ENCODE measurements at regions not wholly inside any gene's neighbourhood (a gene's known extent, or its start where the extent isn't known, plus 50 kb on each side); places are given as distances from the start of the nearest gene placed in this dataset.
"Not testable (repeated sequence)": the region's sequence is repeated elsewhere in the genome, so short reads cannot be mapped to it uniquely, and the experiment has no call there.

GRCh38 chr7:125926621-125927020, 997.0 kb upstream of the POT1 start:
- Mint-ChIP-seq H3K27ac (no peak overlapping the region), H3K36me3 (ENCODE audit: insufficient read depth in 2 of 2) (no peaks in the 10 kb centered on the region), H3K9me3 (peaks cover 2 to 5% of the 10 kb centered on the region in 2 donors), H3K4me3 (no peak overlapping the region), H3K4me1 (ENCODE audit: low read depth) (no peaks in the 10 kb centered on the region), H3K27me3 (ENCODE audit: low read depth) (no peaks in the 10 kb centered on the region)
- ATAC-seq (replicated peaks in 1 of 2) (no peak), DNase-seq (no peak)

GRCh38 chr7:125924037-125924436, 994.4 kb upstream of the POT1 start:
- H3K27me3 Mint-ChIP-seq (ENCODE audit: low read depth), result no peaks in the 10 kb centered on the region
- peaks cover 2 to 5% of the 10 kb centered on the region in 2 donors for H3K9me3 Mint-ChIP-seq
- no peak overlapping the region for H3K4me3 Mint-ChIP-seq
- no peak for DNase-seq
- H3K4me1 Mint-ChIP-seq (ENCODE audit: low read depth), result no peaks in the 10 kb centered on the region
- no peak for ATAC-seq (replicated peaks in 1 of 2)
- no peak overlapping the region for H3K27ac Mint-ChIP-seq
- H3K36me3 Mint-ChIP-seq (ENCODE audit: insufficient read depth in 2 of 2), result no peaks in the 10 kb centered on the region

GRCh38 chr7:125915381-125915948, 985.8 kb upstream of the POT1 start:
- H3K9me3 Mint-ChIP-seq; ATAC-seq (replicated peaks in 1 of 2); H3K36me3 Mint-ChIP-seq (ENCODE audit: insufficient read depth in 2 of 2); H3K4me1 Mint-ChIP-seq (ENCODE audit: low read depth); H3K4me3 Mint-ChIP-seq; DNase-seq; H3K27ac Mint-ChIP-seq; H3K27me3 Mint-ChIP-seq (ENCODE audit: low read depth): not testable (repeated sequence)

- no peak for DNase-seq
- Mint-ChIP-seq H3K27ac (no peak overlapping the region), H3K9me3 (peaks cover 6 to 11% of the 10 kb centered on the region in 2 donors), H3K27me3 (ENCODE audit: low read depth) (no peaks in the 10 kb centered on the region), H3K4me3 (no peak overlapping the region), H3K4me1 (ENCODE audit: low read depth) (no peaks in the 10 kb centered on the region), H3K36me3 (ENCODE audit: insufficient read depth in 2 of 2) (no peaks in the 10 kb centered on the region)
- ATAC-seq (replicated peaks in 1 of 2), result no peak
These were observed 979.1 kb upstream of the POT1 start for GRCh38 chr7:125908711-125909110.

GRCh38 chr7:125899577-125899976, 970.0 kb upstream of the POT1 start:
- Mint-ChIP-seq H3K36me3 (ENCODE audit: insufficient read depth in 2 of 2) (no peaks in the 10 kb centered on the region), H3K27ac (no peak overlapping the region), H3K9me3 (peaks cover 2 to 5% of the 10 kb centered on the region in 2 donors), H3K4me3 (no peak overlapping the region), H3K27me3 (ENCODE audit: low read depth) (no peaks in the 10 kb centered on the region), H3K4me1 (ENCODE audit: low read depth) (no peaks in the 10 kb centered on the region)
- DNase-seq (no peak), ATAC-seq (replicated peaks in 1 of 2) (no peak)

GRCh38 chr7:125892434-125892833, 962.8 kb upstream of the POT1 start:
- Mint-ChIP-seq H3K4me3 (no peak overlapping the region), H3K36me3 (ENCODE audit: insufficient read depth in 2 of 2) (no peaks in the 10 kb centered on the region), H3K27me3 (ENCODE audit: low read depth) (no peaks in the 10 kb centered on the region), H3K9me3 (peaks cover 9 to 10% of the 10 kb centered on the region in 2 donors), H3K4me1 (ENCODE audit: low read depth) (no peaks in the 10 kb centered on the region), H3K27ac (no peak overlapping the region)
- ATAC-seq (replicated peaks in 1 of 2) (no peak), DNase-seq (no peak)

- DNase-seq (no peak), ATAC-seq (replicated peaks in 1 of 2) (no peak)
- Mint-ChIP-seq H3K27me3 (ENCODE audit: low read depth) (no peaks in the 10 kb centered on the region), H3K9me3 (peaks cover 0 to 6% of the 10 kb centered on the region in 2 donors), H3K27ac (no peak overlapping the region), H3K4me3 (no peak overlapping the region), H3K36me3 (ENCODE audit: insufficient read depth in 2 of 2) (no peaks in the 10 kb centered on the region), H3K4me1 (ENCODE audit: low read depth) (no peaks in the 10 kb centered on the region)
These were observed 949.4 kb upstream of the POT1 start for GRCh38 chr7:125878988-125879387.

GRCh38 chr7:125878235-125878956, 948.8 kb upstream of the POT1 start:
- Mint-ChIP-seq H3K27ac (no peak overlapping the region), H3K36me3 (ENCODE audit: insufficient read depth in 2 of 2) (no peaks in the 10 kb centered on the region), H3K9me3 (peaks cover 0 to 6% of the 10 kb centered on the region in 2 donors), H3K4me3 (no peak overlapping the region), H3K27me3 (ENCODE audit: low read depth) (no peaks in the 10 kb centered on the region), H3K4me1 (ENCODE audit: low read depth) (no peaks in the 10 kb centered on the region)
- no peak for ATAC-seq (replicated peaks in 1 of 2)
- no peak for DNase-seq

- no peak for ATAC-seq (replicated peaks in 1 of 2)
- Mint-ChIP-seq H3K4me3 (no peak overlapping the region), H3K4me1 (ENCODE audit: low read depth) (no peaks in the 10 kb centered on the region), H3K27me3 (ENCODE audit: low read depth) (no peaks in the 10 kb centered on the region), H3K27ac (no peak overlapping the region), H3K9me3 (peaks cover 2 to 4% of the 10 kb centered on the region in 2 donors), H3K36me3 (ENCODE audit: insufficient read depth in 2 of 2) (no peaks in the 10 kb centered on the region)
- DNase-seq, result no peak
These were observed 947.6 kb upstream of the POT1 start for GRCh38 chr7:125877246-125877645.

GRCh38 chr7:125876431-125876830, 946.8 kb upstream of the POT1 start:
- Mint-ChIP-seq H3K27me3 (ENCODE audit: low read depth) (no peaks in the 10 kb centered on the region), H3K4me3 (no peak overlapping the region), H3K27ac (no peak overlapping the region), H3K36me3 (ENCODE audit: insufficient read depth in 2 of 2) (no peaks in the 10 kb centered on the region), H3K9me3 (peaks cover 4% of the 10 kb centered on the region in 2 donors), H3K4me1 (ENCODE audit: low read depth) (no peaks in the 10 kb centered on the region)
- DNase-seq (no peak), ATAC-seq (replicated peaks in 1 of 2) (no peak)

- ATAC-seq (replicated peaks in 1 of 2), result no peak
- peaks cover 0 to 2% of the 10 kb centered on the region in 2 donors for H3K36me3 Mint-ChIP-seq (ENCODE audit: insufficient read depth in 2 of 2)
These were observed 941.8 kb upstream of the POT1 start for GRCh38 chr7:125871431-125871830.

GRCh38 chr7:125857606-125858005, 928.0 kb upstream of the POT1 start:
- H3K4me1 Mint-ChIP-seq (ENCODE audit: low read depth), result no peaks in the 10 kb centered on the region
- H3K4me3 Mint-ChIP-seq, result no peak overlapping the region
- H3K27me3 Mint-ChIP-seq (ENCODE audit: low read depth), result no peaks in the 10 kb centered on the region
- H3K27ac Mint-ChIP-seq, result no peak overlapping the region
- DNase-seq, result no peak
- no peak for ATAC-seq (replicated peaks in 1 of 2)
- H3K9me3 Mint-ChIP-seq, result peaks cover 19 to 20% of the 10 kb centered on the region in 2 donors
- H3K36me3 Mint-ChIP-seq (ENCODE audit: insufficient read depth in 2 of 2), result no peaks in the 10 kb centered on the region

More at GRCh38 chr7:125871431-125871830, 941.8 kb upstream of the POT1 start:
- peaks cover 2 to 9% of the 10 kb centered on the region in 2 donors for H3K9me3 Mint-ChIP-seq
- no peaks in the 10 kb centered on the region for H3K4me1 Mint-ChIP-seq (ENCODE audit: low read depth)
- no peak overlapping the region for H3K4me3 Mint-ChIP-seq
- no peaks in the 10 kb centered on the region for H3K27me3 Mint-ChIP-seq (ENCODE audit: low read depth)
- no peak overlapping the region for H3K27ac Mint-ChIP-seq
- DNase-seq, result no peak

- Mint-ChIP-seq H3K36me3 (ENCODE audit: insufficient read depth in 2 of 2) (peaks cover 0 to 4% of the 10 kb centered on the region in 2 donors), H3K4me3 (no peak overlapping the region), H3K27me3 (ENCODE audit: low read depth) (no peaks in the 10 kb centered on the region), H3K27ac (no peak overlapping the region), H3K4me1 (ENCODE audit: low read depth) (no peaks in the 10 kb centered on the region), H3K9me3 (peaks cover 12 to 22% of the 10 kb centered on the region in 2 donors)
- ATAC-seq (replicated peaks in 1 of 2) (no peak), DNase-seq (no peak)
These were observed 918.5 kb upstream of the POT1 start for GRCh38 chr7:125848157-125848556.

GRCh38 chr7:125847692-125848091, 918.1 kb upstream of the POT1 start:
- H3K27ac Mint-ChIP-seq, result no peak overlapping the region

More at GRCh38 chr7:125847692-125848091, 918.1 kb upstream of the POT1 start:
- no peak for ATAC-seq (replicated peaks in 1 of 2)
- Mint-ChIP-seq H3K9me3 (peaks cover 12 to 22% of the 10 kb centered on the region in 2 donors), H3K36me3 (ENCODE audit: insufficient read depth in 2 of 2) (peaks cover 0 to 4% of the 10 kb centered on the region in 2 donors), H3K4me3 (no peak overlapping the region), H3K27me3 (ENCODE audit: low read depth) (no peaks in the 10 kb centered on the region), H3K4me1 (ENCODE audit: low read depth) (no peaks in the 10 kb centered on the region)
- no peak for DNase-seq
